WTC11 (cell line): ENCODE measurements at regions not wholly inside any gene's neighbourhood (a gene's known extent, or its start where the extent isn't known, plus 50 kb on each side); places are given as distances from the start of the nearest gene placed in this dataset.

Experiments used
- ATAC-seq: fragments of 200-7000 bp; cut with Tn5 transposase; 2 replicates; pipeline ENCODE4 v1.10.0; 2021; ENCODE audit warnings: mild to moderate bottlenecking, moderate library complexity
- CTCF ChIA-PET: fragments of 300-600 bp; sonication (Branson Sonifier 250); formaldehyde crosslinking; loops from one replicate; lab custom pipeline; 2021; ENCODE audit warnings: antibody characterized with exemption; lab: Charles Lee
- POLR2A ChIA-PET: fragments of 350-600 bp; sonication (Branson Sonifier 250); formaldehyde crosslinking; loops from one replicate; lab custom pipeline; 2021; ENCODE audit warnings: antibody characterized with exemption; lab: Charles Lee
- DNase-seq: peaks from one replicate; pipeline ENCODE4 v3.0.0; 2021; ENCODE audit warnings: low spot score
- H3K27ac Mint-ChIP-seq: 2 replicates; pipeline ENCODE4 v1.8.0; 2021; ENCODE audit warnings: mixed read lengths
- H3K27me3 Mint-ChIP-seq: 2 replicates; pipeline ENCODE4 v1.8.0; 2021; ENCODE audit warnings: low read depth, mild to moderate bottlenecking, moderate library complexity, mixed read lengths
- H3K36me3 Mint-ChIP-seq: 2 replicates; pipeline ENCODE4 v1.8.0; 2021; ENCODE audit warnings: mixed read lengths
- H3K4me1 Mint-ChIP-seq: 2 replicates; pipeline ENCODE4 v1.8.0; 2022; ENCODE audit warnings: mixed read lengths
- H3K4me3 Mint-ChIP-seq: 2 replicates; pipeline ENCODE4 v1.8.0; 2021; ENCODE audit warnings: mild to moderate bottlenecking, moderate library complexity, mixed read lengths
- H3K9me3 Mint-ChIP-seq: 2 replicates; pipeline ENCODE4 v1.8.0; 2021; ENCODE audit warnings: mixed read lengths
- AR ChIP-seq: fragments of 250-450 bp; sonication (Bioruptor Pico); IDR thresholded peaks from 2 replicates; pipeline ENCODE4 v1.9.0; 2021; ENCODE audit warnings: mild to moderate bottlenecking
- ATF2 ChIP-seq: sonication (generic); formaldehyde crosslinking; IDR thresholded peaks from 2 replicates; pipeline ENCODE4 v1.8.1; 2022; ENCODE audit warnings: low read depth, missing genetic modification reagents, borderline replicate concordance
- CDX4 ChIP-seq: fragments of 250-450 bp; sonication (Bioruptor Pico); IDR thresholded peaks from 2 replicates; pipeline ENCODE4 v1.9.0; 2021; ENCODE audit warnings: moderate library complexity, mild to moderate bottlenecking, inconsistent platforms, borderline replicate concordance
- E2F1 ChIP-seq: sonication (generic); formaldehyde crosslinking; IDR thresholded peaks from 2 replicates; pipeline ENCODE4 v1.8.0; 2022; ENCODE audit warnings: mild to moderate bottlenecking, missing genetic modification reagents
- EMX1 ChIP-seq: fragments of 250-450 bp; sonication (Bioruptor Pico); IDR thresholded peaks from 2 replicates; pipeline ENCODE4 v1.8.0; 2021; ENCODE audit warnings: mild to moderate bottlenecking
- GABPB1 ChIP-seq: sonication (generic); formaldehyde crosslinking; IDR thresholded peaks from 2 replicates; pipeline ENCODE4 v1.8.1; 2023; ENCODE audit warnings: mild to moderate bottlenecking, missing genetic modification reagents
- GTF2I ChIP-seq: fragments of 250-450 bp; sonication (Bioruptor Pico); conservative IDR thresholded peaks from 2 replicates; pipeline ENCODE4 v1.4.0; 2021; ENCODE audit warnings: mild to moderate bottlenecking
- IRF2 ChIP-seq: sonication (generic); formaldehyde crosslinking; IDR thresholded peaks from 2 replicates; pipeline ENCODE4 v1.8.0; 2022; ENCODE audit warnings: low read depth, missing genetic modification reagents, borderline replicate concordance
- JUN ChIP-seq: sonication (generic); formaldehyde crosslinking; IDR thresholded peaks from 2 replicates; pipeline ENCODE4 v1.8.0; 2023; ENCODE audit warnings: mild to moderate bottlenecking, missing genetic modification reagents
- KAT7 ChIP-seq: sonication (generic); formaldehyde crosslinking; IDR thresholded peaks from 2 replicates; pipeline ENCODE4 v1.8.1; 2023; ENCODE audit warnings: missing genetic modification reagents, mild to moderate bottlenecking, borderline replicate concordance
- MXD4 ChIP-seq: fragments of 250-450 bp; sonication (Bioruptor Pico); IDR thresholded peaks from 2 replicates; pipeline ENCODE4 v1.8.0; 2021; ENCODE audit warnings: mild to moderate bottlenecking, moderate library complexity, borderline replicate concordance
- RELA ChIP-seq: sonication (generic); formaldehyde crosslinking; IDR thresholded peaks from 2 replicates; pipeline ENCODE4 v1.8.1; 2022; ENCODE audit warnings: missing genetic modification reagents, mild to moderate bottlenecking, borderline replicate concordance
- STAT6 ChIP-seq: sonication (generic); formaldehyde crosslinking; conservative IDR thresholded peaks from 2 replicates; pipeline ENCODE4 v1.8.1; 2023; ENCODE audit warnings: mild to moderate bottlenecking, low read depth, missing genetic modification reagents, moderate library complexity
- TEAD1 ChIP-seq: sonication (generic); formaldehyde crosslinking; IDR thresholded peaks from 2 replicates; pipeline ENCODE4 v1.8.0; 2022; ENCODE audit warnings: mild to moderate bottlenecking, missing genetic modification reagents
- USF2 ChIP-seq: sonication (generic); formaldehyde crosslinking; IDR thresholded peaks from 2 replicates; pipeline ENCODE4 v1.8.1; 2023; ENCODE audit warnings: mild to moderate bottlenecking, missing genetic modification reagents, moderate library complexity
- ZMAT4 ChIP-seq: fragments of 250-450 bp; sonication (Bioruptor Pico); IDR thresholded peaks from 2 replicates; pipeline ENCODE4 v1.9.0; 2021; ENCODE audit warnings: mild to moderate bottlenecking
- ZNF138 ChIP-seq: sonication (generic); formaldehyde crosslinking; conservative IDR thresholded peaks from 2 replicates; pipeline ENCODE4 v1.8.1; 2022; ENCODE audit warnings: mild to moderate bottlenecking, moderate library complexity, missing genetic modification reagents
- ZNF219 ChIP-seq: sonication (generic); formaldehyde crosslinking; IDR thresholded peaks from 2 replicates; pipeline ENCODE4 v1.8.0; 2023; ENCODE audit warnings: missing genetic modification reagents, mild to moderate bottlenecking, borderline replicate concordance
- ZNF281 ChIP-seq: sonication (generic); formaldehyde crosslinking; IDR thresholded peaks from 2 replicates; pipeline ENCODE4 v1.8.0; 2023; ENCODE audit warnings: mild to moderate bottlenecking, missing genetic modification reagents
- ZNF416 ChIP-seq: fragments of 250-450 bp; sonication (Bioruptor Pico); IDR thresholded peaks from 2 replicates; pipeline ENCODE4 v1.9.0; 2021; ENCODE audit warnings: mild to moderate bottlenecking, inconsistent platforms
- ZNF512 ChIP-seq: sonication (generic); formaldehyde crosslinking; IDR thresholded peaks from 2 replicates; pipeline ENCODE4 v1.8.1; 2022; ENCODE audit warnings: missing genetic modification reagents, borderline replicate concordance

GRCh38 chr2:41319437-41319836, 728.4 kb upstream of the PKDCC start:
- Mint-ChIP-seq H3K9me3 (peaks cover 2% of the 10 kb centered on the region), H3K36me3 (peaks cover 2% of the 10 kb centered on the region), H3K27me3 (no peaks in the 10 kb centered on the region), H3K4me3 (no peak overlapping the region), H3K27ac (no peak overlapping the region), H3K4me1 (peaks cover 4% of the 10 kb centered on the region)
- ChIA-PET CTCF (no interaction called here), POLR2A (no interaction called here)
- TF ChIP-seq EMX1 (no peak), IRF2 (no peak), ATF2 (CRISPR knock-in tag) (no peak), JUN (CRISPR knock-in tag) (no peak), USF2 (CRISPR knock-in tag) (no peak), STAT6 (no peak), E2F1 (CRISPR knock-in tag) (no peak), ZNF219 (CRISPR knock-in tag) (no peak), ZNF138 (no peak), MXD4 (CRISPR knock-in tag) (no peak), KAT7 (CRISPR knock-in tag) (no peak), CDX4 (CRISPR knock-in tag) (no peak), TEAD1 (CRISPR knock-in tag) (no peak)
- no peak for ATAC-seq
- no peak for DNase-seq

GRCh38 chr2:41320491-41320890, 727.3 kb upstream of the PKDCC start:
- ChIA-PET CTCF (no interaction called here), POLR2A (no interaction called here)
- no peak for ATAC-seq
- Mint-ChIP-seq H3K9me3 (peaks cover 6% of the 10 kb centered on the region), H3K4me1 (peaks cover 4% of the 10 kb centered on the region), H3K36me3 (peaks cover 6% of the 10 kb centered on the region), H3K27ac (no peak overlapping the region), H3K4me3 (no peak overlapping the region), H3K27me3 (no peaks in the 10 kb centered on the region)
- no peak for DNase-seq
- TF ChIP-seq ZNF512 (no peak), RELA (no peak), GTF2I (no peak), GABPB1 (CRISPR knock-in tag) (no peak), ZMAT4 (CRISPR knock-in tag) (no peak), ZNF416 (no peak), ZNF281 (CRISPR knock-in tag) (no peak), AR (CRISPR knock-in tag) (no peak)
